AG09319 (cell line): ENCODE measurements at regions not wholly inside any gene's neighbourhood (a gene's known extent, or its start where the extent isn't known, plus 50 kb on each side); places are given as distances from the start of the nearest gene placed in this dataset.
A peak's percentile ranks its signal among the peaks of the same experiment; 100 is the strongest.

Experiments used
- DNase-seq: peaks from one replicate; pipeline ENCODE4 v3.0.0-alpha.2; 2010; ENCODE audit warnings: low read depth; ENCODE audit errors: extremely low read depth
- TF ChIP-seq, protein P1 (sequence below): IDR thresholded peaks from 2 replicates; pipeline ENCODE4 v1.5.1; 2011; ENCODE audit warnings: low read depth, mild to moderate bottlenecking, inconsistent platforms, low read length, moderate library complexity

DNA sequence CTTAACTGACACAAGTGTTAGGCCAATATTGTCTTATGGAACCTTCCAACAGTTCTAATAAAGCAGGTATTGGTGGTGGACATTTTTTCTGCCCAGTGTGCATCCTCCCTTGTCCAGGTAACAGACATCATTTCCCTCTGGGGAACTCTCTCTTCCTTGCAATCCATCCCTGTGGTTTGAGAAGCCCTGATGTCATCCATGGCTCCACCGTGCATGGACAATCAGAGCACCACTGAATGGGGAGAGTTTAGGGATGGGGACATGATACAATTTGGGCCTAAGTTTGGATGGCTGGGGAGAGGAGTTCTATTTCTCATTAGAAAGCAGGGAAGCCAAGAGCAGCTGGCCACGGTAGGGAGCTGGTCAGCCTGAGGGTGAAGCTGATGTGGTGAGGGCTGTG is 60.2 kb upstream of the ZFP64 start:
- TF ChIP-seq, protein P1, sequence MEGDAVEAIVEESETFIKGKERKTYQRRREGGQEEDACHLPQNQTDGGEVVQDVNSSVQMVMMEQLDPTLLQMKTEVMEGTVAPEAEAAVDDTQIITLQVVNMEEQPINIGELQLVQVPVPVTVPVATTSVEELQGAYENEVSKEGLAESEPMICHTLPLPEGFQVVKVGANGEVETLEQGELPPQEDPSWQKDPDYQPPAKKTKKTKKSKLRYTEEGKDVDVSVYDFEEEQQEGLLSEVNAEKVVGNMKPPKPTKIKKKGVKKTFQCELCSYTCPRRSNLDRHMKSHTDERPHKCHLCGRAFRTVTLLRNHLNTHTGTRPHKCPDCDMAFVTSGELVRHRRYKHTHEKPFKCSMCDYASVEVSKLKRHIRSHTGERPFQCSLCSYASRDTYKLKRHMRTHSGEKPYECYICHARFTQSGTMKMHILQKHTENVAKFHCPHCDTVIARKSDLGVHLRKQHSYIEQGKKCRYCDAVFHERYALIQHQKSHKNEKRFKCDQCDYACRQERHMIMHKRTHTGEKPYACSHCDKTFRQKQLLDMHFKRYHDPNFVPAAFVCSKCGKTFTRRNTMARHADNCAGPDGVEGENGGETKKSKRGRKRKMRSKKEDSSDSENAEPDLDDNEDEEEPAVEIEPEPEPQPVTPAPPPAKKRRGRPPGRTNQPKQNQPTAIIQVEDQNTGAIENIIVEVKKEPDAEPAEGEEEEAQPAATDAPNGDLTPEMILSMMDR: no peak
- DNase-seq: no peak

DNA sequence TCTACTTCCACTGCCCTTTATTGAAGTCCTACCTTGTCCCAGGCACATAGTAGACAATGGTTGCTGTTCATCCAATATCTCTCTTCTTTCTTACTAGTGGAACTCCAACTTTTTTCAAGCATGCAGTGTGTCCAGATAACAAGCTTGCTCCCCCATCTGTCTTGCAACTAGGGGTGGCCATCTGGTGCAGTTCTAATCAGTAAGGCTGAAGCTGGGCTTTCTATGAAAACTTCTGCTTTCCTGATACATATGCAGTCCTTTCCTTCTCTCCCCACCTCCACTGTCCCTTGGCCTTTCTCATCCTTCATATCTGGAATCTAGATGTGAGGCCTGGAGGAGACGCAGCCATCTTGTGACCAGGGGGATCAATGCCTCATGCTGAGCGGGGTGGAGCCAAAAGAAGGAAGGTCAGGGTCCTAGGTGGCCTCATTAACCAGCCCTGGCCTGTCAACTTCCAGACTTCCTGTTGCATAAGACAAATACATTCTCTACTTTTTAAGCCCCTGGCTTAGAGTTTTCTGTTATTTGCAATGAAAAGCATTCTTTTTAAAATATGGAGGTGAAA is 59.6 kb upstream of the ZFP64 start:
- DNase-seq: no peak
- TF ChIP-seq, protein P1: no peak

DNA sequence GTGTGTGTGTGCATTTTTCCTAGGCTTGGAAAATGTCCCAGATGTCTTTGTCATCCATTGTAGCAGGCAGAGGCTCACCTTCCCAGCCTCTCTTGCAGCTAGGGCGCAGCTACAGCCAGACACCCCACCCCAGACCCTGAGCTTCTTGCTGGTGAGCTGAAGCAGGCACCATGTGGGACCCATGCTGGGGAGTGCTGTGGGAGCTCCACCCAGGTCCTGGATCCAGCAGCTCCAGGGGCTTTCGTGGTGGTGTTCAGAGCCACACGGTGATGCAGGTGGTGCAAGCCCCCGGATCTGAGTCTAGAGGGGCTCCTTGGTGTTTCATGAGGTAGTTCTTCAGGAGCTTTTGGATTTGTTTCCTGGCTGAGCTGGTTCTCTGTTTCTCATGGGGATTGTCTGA is 56.0 kb upstream of the ZFP64 start:
- DNase-seq: no peak

DNA sequence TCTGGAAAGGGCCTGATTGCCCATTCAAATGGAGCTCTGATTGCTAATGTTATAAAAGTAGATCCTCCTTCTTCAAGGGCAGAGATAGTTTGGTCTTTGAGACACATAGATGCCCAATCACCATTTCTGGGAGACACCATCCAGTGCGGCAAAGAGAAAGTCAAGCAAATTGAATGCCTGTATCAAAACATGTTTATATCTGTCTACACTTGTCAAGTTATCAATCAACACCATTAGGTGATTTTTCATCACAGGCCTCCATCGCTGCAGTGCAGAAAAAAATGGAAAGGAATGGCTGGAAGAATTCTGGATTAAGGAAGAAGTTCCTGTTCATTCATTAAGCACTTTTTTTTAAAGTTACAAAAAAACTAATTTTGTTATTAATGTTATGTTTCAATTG is 54.8 kb upstream of the ZFP64 start:
- DNase-seq: no peak
- TF ChIP-seq, protein P1: no peak

More for the DNA sequence above, 56.0 kb upstream of the ZFP64 start:
- TF ChIP-seq, protein P1: no peak

DNA sequence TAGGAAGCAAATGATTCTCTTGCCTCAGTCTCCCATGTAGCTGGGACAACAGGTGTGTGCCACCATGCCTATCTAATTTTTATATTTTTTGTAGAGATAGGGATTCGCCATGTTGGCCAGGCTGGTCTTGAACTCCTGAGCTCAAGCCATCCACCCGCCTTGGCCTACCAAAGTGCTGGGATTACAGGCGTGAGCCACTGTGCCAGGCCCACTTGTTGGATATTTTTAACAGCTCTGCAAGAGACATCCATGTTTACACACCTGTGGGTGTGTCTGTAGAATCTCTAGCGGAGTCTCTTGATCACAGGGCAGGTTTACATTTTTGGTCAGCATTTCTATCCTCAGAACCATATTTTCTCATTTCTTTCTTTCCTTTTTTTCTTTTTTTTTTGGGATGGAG is 53.1 kb upstream of the ZFP64 start:
- TF ChIP-seq, protein P1: no peak
- no peak for DNase-seq

DNA sequence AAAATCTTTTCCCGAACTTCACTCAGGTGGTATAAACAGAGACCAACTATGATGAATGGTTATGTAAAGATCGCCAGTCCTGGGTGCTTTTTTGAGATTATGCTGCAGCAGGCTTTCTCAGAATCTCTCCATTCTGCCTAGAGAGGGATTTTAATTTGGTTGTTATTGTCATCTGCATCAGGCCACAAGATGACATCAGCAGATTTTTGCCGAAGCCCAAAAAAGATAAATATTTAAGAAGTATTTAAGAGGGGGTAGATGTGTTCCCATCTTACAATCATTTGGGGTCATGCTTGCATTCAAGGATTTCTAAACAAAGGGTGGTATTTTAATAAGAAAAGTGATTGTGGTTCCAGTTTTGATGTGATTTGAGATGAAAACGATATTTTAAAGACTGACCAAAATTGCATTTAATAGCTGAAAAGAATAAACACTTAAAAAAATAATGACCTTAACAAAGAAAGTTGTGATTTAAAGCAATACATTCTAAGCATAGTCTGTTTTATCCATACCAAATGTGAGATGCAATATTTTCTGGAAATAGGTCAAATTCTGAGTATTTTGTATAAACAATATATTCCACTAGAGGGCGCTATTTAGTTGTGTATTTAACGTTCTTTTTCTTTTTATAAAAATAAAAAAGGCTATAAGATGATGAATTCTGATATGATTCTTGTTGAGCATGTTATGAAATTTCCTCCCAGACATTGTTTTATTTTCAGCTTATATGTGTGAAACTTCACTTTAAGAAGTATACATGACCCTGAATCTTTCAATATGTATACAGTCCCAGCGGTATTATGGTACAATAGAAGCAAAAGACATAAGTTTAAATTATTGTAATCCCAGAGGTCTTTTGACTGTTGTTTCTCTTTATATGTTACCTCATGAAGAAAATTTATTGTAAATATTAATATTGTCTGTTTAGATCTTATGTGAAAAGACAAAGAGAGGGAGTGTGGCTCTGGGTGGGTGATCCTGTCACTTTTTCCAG is 51.0 kb upstream of the ZFP64 start:
- TF ChIP-seq, protein P1: peak; percentile 16
- peak; percentile 2 for DNase-seq
